Progenitor cell of endocrine pancreas (in vitro differentiated cells): ENCODE measurements at regions not wholly inside any gene's neighbourhood (a gene's known extent, or its start where the extent isn't known, plus 50 kb on each side); places are given as distances from the start of the nearest gene placed in this dataset.

Experiments used
- DNase-seq: peaks from one replicate; pipeline ENCODE4 v3.0.0; 2021; ENCODE audit warnings: low spot score; ENCODE audit not compliant: unreplicated experiment
- H3K27ac Mint-ChIP-seq: 2 replicates; pipeline ENCODE4 v1.8.0; 2021; ENCODE audit warnings: mild to moderate bottlenecking, moderate library complexity, mixed read lengths
- H3K27me3 Mint-ChIP-seq: 2 replicates; pipeline ENCODE4 v1.8.0; 2021; ENCODE audit warnings: mixed read lengths
- H3K36me3 Mint-ChIP-seq: 2 replicates; pipeline ENCODE4 v1.8.0; 2022; ENCODE audit warnings: mixed read lengths; ENCODE audit not compliant: insufficient read depth
- H3K4me1 Mint-ChIP-seq: 2 replicates; pipeline ENCODE4 v1.8.0; 2021; ENCODE audit warnings: low read depth, mixed read lengths
- H3K4me3 Mint-ChIP-seq: 2 replicates; pipeline ENCODE4 v1.8.0; 2021; ENCODE audit warnings: low read depth, mild to moderate bottlenecking, moderate library complexity, mixed read lengths
- H3K9me3 Mint-ChIP-seq: 2 replicates; pipeline ENCODE4 v1.8.0; 2021; ENCODE audit warnings: low read depth, mixed read lengths
- TF ChIP-seq, protein P1 (sequence below): fragments of 200-600 bp; sonication (generic); IDR thresholded peaks from one replicate; pipeline ENCODE4 v1.5.0; 2021; ENCODE audit warnings: antibody characterized with exemption, mild to moderate bottlenecking; ENCODE audit not compliant: unreplicated experiment

DNA sequence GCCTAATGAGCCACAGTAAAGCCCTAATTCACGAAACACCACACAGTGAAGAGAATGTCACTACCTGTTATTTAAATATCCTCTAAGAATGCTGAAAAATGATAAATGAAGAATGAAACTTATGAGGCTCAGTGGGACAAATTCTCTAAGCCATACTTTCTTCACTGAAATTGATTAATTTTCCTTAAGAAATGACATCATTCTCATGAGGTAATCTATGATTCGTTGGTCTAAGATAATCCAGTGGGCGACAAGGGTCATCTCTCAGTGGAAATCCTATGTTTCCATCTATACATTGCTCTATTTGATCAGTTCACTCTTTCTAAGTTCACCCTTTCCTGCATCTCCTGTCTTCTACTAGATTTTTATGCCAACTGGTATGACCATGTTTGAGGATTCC is 330.4 kb upstream of the ANKRD30A start:
- H3K9me3 Mint-ChIP-seq = peaks cover 11% of the 10 kb centered on the region
- no peak overlapping the region for H3K27ac Mint-ChIP-seq
- no peaks in the 10 kb centered on the region for H3K4me1 Mint-ChIP-seq
- H3K36me3 Mint-ChIP-seq = no peaks in the 10 kb centered on the region
- DNase-seq = no peak
- TF ChIP-seq, protein P1, sequence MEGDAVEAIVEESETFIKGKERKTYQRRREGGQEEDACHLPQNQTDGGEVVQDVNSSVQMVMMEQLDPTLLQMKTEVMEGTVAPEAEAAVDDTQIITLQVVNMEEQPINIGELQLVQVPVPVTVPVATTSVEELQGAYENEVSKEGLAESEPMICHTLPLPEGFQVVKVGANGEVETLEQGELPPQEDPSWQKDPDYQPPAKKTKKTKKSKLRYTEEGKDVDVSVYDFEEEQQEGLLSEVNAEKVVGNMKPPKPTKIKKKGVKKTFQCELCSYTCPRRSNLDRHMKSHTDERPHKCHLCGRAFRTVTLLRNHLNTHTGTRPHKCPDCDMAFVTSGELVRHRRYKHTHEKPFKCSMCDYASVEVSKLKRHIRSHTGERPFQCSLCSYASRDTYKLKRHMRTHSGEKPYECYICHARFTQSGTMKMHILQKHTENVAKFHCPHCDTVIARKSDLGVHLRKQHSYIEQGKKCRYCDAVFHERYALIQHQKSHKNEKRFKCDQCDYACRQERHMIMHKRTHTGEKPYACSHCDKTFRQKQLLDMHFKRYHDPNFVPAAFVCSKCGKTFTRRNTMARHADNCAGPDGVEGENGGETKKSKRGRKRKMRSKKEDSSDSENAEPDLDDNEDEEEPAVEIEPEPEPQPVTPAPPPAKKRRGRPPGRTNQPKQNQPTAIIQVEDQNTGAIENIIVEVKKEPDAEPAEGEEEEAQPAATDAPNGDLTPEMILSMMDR = no peak
- H3K27me3 Mint-ChIP-seq = no peaks in the 10 kb centered on the region
- no peak overlapping the region for H3K4me3 Mint-ChIP-seq

DNA sequence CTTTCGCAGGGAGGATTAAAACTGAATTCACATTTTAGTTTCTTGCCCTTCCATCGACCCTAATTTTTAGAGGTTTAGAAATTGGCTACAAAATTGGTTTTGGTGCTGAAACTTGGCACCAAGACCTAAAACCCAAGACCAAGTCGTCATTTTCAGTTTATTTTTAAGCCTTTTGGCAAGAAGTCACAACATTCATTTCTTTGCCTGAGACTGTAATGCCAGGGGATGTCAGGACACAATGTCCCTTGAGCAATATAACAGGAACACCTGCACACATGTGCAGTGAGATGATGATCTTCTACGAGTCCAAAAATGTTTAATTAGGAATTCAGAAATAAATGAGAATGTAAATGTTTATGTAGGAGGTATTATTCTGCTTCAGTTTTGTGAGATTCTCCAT is 335.4 kb upstream of the ANKRD30A start:
- H3K4me1 Mint-ChIP-seq = no peaks in the 10 kb centered on the region
- no peak for DNase-seq
- no peaks in the 10 kb centered on the region for H3K27me3 Mint-ChIP-seq
- H3K4me3 Mint-ChIP-seq = no peak overlapping the region
- TF ChIP-seq, protein P1 = no peak
- H3K9me3 Mint-ChIP-seq = peaks cover 6% of the 10 kb centered on the region
- no peak overlapping the region for H3K27ac Mint-ChIP-seq
- no peaks in the 10 kb centered on the region for H3K36me3 Mint-ChIP-seq

DNA sequence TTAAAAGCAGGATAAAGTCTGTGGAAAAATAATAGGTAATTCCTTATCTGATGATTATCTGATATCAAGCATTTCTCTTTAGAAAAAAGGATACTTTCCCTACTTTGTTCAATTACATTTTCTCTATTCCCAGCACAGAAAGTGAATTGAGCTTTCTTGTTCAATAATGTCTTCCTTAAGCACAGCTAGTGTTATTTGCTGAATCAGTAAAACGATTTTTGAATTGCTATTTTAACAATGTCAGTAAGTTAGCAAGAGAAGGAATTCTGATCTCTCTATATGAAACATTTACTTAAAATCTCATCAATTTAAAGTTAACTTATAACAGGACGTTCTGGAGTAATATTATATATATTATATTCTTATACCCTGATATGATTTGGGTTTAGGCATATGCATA is 337.2 kb upstream of the ANKRD30A start:
- Mint-ChIP-seq H3K27me3 (no peaks in the 10 kb centered on the region), H3K4me1 (no peaks in the 10 kb centered on the region), H3K36me3 (no peaks in the 10 kb centered on the region), H3K27ac (no peak overlapping the region), H3K4me3 (no peak overlapping the region), H3K9me3 (peaks cover 3% of the 10 kb centered on the region)
- DNase-seq = no peak
- TF ChIP-seq, protein P1 = no peak

DNA sequence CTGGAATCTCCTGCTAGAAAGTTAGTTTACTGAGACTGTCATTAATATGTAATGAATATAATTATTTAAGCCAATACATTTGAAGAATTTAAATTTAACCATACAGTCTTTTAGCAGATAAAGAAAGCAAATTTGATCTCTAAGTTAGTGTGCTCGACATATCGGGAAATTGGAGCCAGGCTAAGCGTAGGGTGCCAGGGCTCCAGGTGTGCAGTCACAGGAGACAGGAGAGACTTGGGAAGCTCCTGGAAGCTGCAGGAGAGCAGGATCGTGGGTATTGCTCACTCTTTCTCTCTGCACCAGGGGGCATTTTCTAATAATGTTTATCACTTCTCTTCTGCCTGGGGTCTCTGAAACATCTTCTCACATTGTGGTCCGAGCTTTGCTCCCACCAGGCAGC is 342.0 kb upstream of the ANKRD30A start:
- Mint-ChIP-seq H3K4me3 (no peak overlapping the region), H3K36me3 (no peaks in the 10 kb centered on the region), H3K4me1 (no peaks in the 10 kb centered on the region), H3K27me3 (no peaks in the 10 kb centered on the region), H3K27ac (no peak overlapping the region), H3K9me3 (no peaks in the 10 kb centered on the region)
- no peak for DNase-seq
- TF ChIP-seq, protein P1 = no peak

DNA sequence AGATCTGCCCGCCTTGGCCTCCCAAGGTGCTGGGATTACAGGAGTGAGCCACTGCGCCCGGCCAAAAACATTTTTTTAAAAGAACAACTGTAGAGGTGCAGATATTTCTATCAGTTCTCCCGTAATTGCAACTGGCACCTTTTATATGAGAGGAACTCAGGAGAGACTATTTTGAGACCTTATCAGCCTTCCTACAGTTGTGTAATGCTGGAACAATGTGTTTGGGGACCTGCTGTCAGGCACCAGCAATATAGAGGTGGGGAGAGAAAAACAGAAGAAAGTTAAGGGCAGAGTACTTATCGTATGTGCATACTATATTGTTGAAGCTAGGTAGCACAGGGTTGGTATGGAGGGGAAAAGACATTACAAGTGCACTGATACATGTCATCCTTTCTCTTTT is 343.8 kb upstream of the ANKRD30A start:
- Mint-ChIP-seq H3K36me3 (no peaks in the 10 kb centered on the region), H3K27me3 (no peaks in the 10 kb centered on the region), H3K9me3 (no peaks in the 10 kb centered on the region), H3K4me3 (no peak overlapping the region), H3K4me1 (no peaks in the 10 kb centered on the region), H3K27ac (no peak overlapping the region)
- DNase-seq = no peak
- TF ChIP-seq, protein P1 = no peak
